Stimulated activated CD4-positive, alpha-beta T cell treated with anti-CD3 and anti-CD28 coated beads, Interleukin-4, amount 100 ng/mL, for 4 hours (primary cell): ENCODE measurements at regions not wholly inside any gene's neighbourhood (a gene's known extent, or its start where the extent isn't known, plus 50 kb on each side); places are given as distances from the start of the nearest gene placed in this dataset.

Experiments
- DNase-seq, 2 experiments: peaks; one replicate each; pipeline ENCODE4 v3.0.0-alpha.2; 2020

DNA sequence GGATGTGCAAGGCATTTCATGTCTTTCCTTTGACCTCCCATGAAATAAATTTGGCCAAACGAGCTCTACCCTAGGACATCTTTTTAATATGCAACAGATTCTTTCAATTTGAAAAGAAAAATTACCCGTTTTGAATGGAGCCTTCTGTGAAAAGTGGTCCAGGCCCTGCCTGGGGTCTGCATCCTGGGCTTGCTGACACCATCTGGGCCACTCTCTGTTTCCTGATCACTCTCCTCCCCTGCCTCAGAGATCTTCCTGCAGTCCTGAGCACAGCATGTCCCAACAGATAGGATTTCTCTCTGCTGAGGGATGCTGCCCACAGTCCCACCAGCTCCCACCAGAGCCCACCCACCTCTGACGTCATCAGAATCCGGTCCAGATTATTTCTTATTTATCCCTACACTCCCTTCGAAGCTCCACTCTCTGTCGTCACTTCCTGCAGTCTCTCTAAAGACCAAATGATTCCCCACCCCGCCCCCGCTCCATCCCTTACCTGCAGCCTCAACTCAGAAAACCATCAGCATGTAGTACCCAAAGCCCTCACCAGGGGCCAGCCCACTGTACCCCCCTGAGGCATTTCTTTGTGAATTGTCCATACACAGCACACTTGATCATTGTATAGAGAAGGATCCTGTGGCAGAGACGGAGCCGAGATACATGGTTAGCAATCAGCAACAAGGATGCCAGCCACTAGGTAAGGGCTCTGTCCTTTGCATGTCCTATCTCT, 192.1 kb upstream of the MGMT start:
- no peak for DNase-seq

GRCh38 chr10:129275886-129276285, 191.2 kb upstream of the MGMT start:
- DNase-seq: no peak

DNA sequence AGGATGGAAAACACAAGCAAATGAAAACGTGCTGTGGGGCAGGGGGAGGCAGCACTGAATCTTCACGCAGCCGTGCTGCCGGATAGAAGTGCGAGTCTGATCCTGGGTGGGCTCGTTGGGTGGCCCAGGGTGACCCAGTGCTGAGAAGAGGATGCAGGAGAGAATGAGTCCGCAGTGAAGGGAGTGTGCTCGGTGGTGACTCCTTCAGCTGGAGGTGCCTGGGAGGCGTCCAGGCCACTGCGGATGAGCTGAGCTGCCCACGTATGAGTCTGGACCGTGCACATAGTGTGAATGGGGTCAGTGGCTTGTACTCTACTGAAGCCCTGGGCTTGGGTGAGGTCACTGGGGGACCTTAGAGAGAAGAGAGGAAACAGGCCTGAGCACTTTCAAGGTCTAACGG, 190.0 kb upstream of the MGMT start:
- no peak for DNase-seq

- no peak for DNase-seq
Measured at GRCh38 chr10:129277841-129278240, 189.2 kb upstream of the MGMT start.

DNA sequence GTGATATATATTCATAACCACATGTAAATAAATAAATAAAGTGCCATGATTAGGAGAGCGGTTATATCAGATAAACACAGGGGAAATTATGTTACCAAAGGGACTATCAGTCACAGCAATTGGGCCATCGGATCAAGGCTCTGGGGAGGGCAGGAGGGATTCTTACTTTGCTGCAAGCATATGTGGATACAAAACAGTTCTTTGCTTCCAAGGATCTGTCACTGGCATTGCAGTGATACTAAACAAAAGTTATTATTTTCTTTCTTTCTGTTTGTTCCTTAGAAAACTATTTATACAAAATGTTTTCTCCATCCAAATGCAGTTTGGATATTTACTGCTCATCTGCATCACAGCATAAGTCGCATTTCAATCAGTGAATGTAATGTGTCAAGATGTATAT, 188.4 kb upstream of the MGMT start:
- DNase-seq: no peak

GRCh38 chr10:129279446-129280154, 187.4 kb upstream of the MGMT start:
- no peak for DNase-seq

- no peak for DNase-seq
Measured at GRCh38 chr10:129280155-129280502, 186.9 kb upstream of the MGMT start.

DNA sequence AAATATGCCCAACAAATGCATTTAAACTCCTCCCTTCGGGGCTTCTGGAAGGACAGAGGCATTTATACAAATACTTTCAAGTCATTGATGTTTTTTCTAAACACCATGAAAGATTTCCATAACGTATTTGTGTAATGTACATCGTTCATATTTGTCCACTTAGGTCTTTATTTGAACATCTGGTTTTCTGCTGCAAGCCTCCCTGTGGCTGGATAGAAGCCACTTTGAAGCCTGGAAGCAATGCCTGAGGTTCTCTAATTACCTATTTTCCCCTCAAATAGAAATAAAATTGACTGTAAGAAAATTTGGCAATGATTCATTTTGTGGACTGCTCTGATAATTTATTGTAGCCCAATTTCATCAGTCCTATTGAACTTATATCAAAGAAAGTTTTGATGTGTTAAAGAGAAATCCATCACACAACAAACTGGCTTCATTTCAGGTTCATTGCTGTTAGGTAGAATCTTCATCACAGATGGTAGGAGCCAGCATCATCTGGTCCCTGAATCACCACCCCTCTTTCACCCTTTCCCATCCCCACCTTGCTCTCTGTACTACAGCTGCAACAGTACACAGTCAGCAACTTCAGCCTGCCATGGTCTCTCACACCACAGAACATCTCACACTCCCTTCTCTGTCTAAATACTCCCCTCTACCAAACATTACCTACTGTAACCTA, 186.0 kb upstream of the MGMT start:
- DNase-seq: no peak

DNA sequence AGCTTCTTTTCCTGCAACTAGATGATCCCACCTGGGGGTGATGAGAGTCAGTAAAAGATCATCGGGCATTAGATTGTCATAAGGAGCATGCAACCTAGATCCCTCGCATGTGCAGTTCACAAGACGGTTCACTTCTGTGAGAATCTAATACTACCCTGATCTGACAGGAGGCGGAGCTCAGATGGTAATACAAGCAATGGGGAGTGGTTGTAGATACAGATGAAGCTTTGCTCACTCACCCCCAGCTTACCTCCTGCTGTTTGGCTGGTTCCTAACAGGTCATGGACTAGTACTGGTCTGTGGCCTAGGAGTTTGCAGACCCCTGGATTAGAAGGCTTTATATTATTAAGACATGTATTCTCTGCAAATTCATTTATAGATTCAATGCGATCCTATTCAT, 181.6 kb upstream of the MGMT start:
- DNase-seq: no peak

- DNase-seq: no peak
Measured at GRCh38 chr10:129288999-129289584, 177.9 kb upstream of the MGMT start.

DNA sequence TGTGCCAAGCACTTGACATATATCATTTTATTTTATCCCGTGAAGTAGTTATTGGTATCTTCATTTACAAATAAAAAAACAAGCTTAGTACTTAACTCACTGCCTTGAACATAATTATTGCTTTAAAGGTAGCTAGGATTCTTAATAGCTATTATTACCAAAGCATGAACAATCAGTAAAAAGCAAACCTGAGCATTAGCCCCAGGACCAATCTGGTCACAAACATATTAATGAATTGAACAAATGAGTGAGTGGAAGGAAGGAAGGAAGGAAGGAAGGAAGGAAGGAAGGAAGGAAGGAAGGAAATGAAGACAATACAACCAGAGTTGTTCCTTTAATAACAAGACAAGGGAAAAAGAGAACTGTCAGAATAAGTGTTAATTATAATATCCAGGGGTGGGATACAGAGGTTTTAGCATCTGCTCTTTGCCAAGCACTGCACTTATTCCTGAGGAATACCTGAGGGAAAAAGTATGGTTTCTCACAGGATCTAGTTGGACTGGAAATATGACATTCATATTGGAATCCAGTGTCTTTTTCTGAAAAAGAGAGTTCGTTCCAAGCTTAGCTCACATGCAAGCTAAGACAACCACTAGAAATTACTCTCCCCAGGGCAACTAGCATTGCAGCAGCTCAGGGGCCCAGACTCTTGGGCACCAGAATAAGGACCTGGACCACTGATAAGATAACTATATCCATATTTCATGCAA, 172.9 kb upstream of the MGMT start:
- no peak for DNase-seq

DNA sequence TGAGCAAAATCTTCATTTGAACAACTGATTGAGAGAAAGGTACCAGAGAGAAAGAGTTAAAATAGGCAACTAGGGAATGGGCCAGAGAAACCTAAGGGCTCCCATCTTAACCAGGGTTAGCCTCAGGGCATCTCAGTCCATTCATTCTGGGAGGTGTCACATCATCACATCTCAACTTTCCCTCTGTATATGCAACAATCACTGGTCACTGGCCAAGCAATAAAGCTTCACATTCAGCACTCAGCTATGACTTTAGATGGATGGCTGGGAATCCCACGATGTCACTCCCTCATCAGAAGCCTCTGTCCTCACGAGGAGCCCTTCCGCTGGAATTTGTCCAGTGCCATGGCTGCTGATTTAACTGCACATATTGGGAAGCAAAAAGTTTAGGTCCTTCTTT, 172.1 kb upstream of the MGMT start:
- no peak for DNase-seq

GRCh38 chr10:129305046-129305445, 162.0 kb upstream of the MGMT start:
- no peak for DNase-seq

DNA sequence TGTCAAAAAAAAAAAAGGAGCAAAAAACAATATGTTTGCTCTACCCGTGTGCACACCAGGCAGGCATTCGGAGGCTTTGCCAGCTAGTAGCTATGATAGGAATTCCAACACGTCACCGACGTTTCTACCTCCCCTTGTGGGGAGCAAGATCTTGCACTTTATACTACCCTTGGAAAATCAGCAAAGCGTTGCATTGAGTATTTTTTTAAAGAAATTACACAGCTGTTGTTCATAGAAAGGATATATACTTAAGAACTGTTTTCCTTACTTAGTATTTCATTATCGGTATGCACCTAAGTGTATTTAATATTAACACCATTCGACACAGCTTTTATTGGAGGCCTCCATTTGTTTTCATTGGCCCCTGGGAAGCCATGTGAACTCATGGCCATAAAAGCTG, 159.9 kb upstream of the MGMT start:
- DNase-seq: no peak

DNA sequence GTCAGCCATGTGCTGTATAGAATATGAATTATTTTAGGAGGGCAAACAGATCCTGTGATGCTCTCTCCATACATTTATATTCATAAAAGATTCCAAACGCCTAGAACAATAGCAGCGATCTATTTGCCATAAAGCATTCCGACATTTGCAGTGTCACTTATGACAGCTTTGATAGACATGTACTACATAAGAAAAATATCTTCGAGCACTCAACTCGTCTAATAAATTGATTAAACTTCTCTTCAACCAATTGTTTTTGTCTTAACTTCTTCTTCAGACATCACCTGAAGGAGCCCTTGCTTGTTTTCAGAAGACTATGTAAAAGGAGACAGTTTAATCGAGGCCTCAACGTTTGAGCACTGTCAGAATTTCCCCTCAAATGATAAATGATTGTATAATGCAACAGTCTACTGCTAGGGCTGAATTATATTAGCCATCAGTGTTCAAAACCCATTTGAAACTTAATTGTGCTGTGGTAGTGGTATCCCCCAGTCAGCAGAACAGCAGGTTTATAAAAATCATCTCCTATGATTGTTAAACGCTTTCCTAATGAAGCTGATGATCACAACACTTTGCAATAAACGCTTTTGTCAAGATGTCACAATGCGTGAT, 158.0 kb upstream of the MGMT start:
- DNase-seq: no peak

GRCh38 chr10:129309565-129309964, 157.5 kb upstream of the MGMT start:
- no peak for DNase-seq

DNA sequence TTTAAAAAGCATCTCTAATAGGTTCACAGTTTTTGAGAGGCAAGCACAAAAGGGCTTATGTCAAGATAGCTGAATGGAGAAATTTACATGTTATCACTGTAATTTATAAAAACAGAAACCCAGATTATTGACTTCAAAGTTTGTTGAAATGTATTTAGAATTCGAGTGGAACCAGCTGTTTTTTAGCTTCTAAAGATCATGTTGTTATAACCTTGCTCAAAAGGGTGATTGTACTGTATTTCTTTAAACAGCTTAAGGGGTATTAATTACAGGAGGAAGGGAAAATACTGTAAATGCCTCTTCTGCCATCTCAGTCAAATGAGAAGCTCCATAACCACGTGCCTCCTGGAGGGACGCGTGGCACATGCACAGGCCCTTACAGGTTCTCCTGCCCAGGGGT, 156.2 kb upstream of the MGMT start:
- DNase-seq: no peak

DNA sequence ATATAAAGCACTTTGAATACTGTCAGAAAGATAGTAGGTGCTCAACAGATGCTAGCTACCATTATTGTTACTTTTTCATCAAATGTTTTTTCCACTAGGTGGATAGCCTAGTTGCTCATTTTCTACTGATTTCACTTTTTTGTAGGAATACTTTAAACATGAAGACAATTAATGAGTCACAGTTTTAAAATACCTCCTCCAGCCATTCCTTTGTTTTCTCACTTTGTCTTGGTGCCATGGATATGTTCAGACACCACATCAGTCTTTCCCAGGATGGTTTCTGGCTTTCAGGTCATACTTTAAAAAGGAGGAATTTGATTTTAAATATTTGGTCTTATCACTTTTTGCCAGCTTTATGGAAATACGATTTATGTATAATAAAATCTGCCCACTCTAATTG, 147.1 kb upstream of the MGMT start:
- DNase-seq: no peak

DNA sequence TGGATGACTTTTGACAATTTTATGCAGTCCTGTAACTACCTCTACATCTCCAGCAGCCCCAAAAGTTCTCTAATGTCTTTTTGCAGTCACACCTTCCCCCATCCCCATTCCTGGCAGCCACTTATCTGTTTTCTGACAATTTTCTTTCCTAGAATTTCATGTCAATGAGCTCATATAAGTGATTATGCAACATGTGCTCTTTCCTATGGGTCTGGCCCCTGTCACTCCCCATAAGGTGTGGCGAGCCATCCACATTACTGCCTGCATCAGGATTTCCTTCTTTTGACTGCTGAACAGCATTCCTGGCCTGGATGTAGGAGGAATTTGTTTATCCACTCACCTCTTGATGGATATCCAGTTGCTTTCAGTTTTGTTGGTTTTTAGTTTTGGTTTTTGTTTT, 146.7 kb upstream of the MGMT start:
- DNase-seq: no peak

- DNase-seq: no peak
Measured at GRCh38 chr10:129321727-129322126, 145.3 kb upstream of the MGMT start.

GRCh38 chr10:129322933-129323820, 143.9 kb upstream of the MGMT start:
- DNase-seq: no peak

GRCh38 chr10:129323879-129324278, 143.2 kb upstream of the MGMT start:
- no peak for DNase-seq
